ENCODE measurements at regions not wholly inside any gene's neighbourhood (a gene's known extent, or its start where the extent isn't known, plus 50 kb on each side); places are given as distances from the start of the nearest gene placed in this dataset.

GRCh38 chr13:97058391-97058790, 64.1 kb upstream of the OXGR1 start:
- intact Hi-C loops (cut with micrococcal nuclease) (no loop called here), dilution Hi-C loops (cut with MboI; ENCODE audit: extremely low pct_ligation_motif_present, low sequenced_read_pairs) (no loop called here)
- TF ChIP-seq GATA2 (IDR thresholded peaks at IDR 0.05; ENCODE audit: insufficient read depth, insufficient read length, low read depth, low read length): no peak
- no peak for TF ChIP-seq FOS (IDR thresholded peaks at IDR 0.05; ENCODE audit: borderline replicate concordance, insufficient read depth, low read length)
- TF ChIP-seq EZH2 (IDR thresholded peaks at IDR 0.05; ENCODE audit: borderline replicate concordance, low read depth, low read length, severe bottlenecking): no peak
- no peak for TF ChIP-seq CTCF (IDR thresholded peaks at IDR 0.05; ENCODE audit: extremely low read depth in 1 of 2, insufficient read depth in 1 of 2, low read depth in 1 of 2, low read length in 2 of 2)
- TF ChIP-seq POLR2A (IDR thresholded peaks at IDR 0.05; ENCODE audit: low read depth, low read length): no peak
- no peak overlapping the region for H2AFZ ChIP-seq (ENCODE audit: low read depth, low read length)
- H3K27ac ChIP-seq (ENCODE audit: insufficient read depth, low read depth, low read length): no peak overlapping the region
- H3K4me2 ChIP-seq (ENCODE audit: insufficient read depth, low read length): no peak overlapping the region
- no peaks in the 10 kb centered on the region for H3K9me3 ChIP-seq (replicated peaks; ENCODE audit: control insufficient read depth, insufficient read depth, low read length)
- no peak overlapping the region for H3K9ac ChIP-seq (replicated peaks; ENCODE audit: extremely low read depth, insufficient read depth, low read length)
- H3K4me3 ChIP-seq (replicated peaks in 1 of 3; ENCODE audit: insufficient read depth in 1 of 3, low read depth in 1 of 3, low read length in 3 of 3): no peak overlapping the region
- DNase-seq (ENCODE audit: low read depth, low spot score) (no peak), FAIRE-seq (no peak)
- H4K20me1 ChIP-seq (replicated peaks; ENCODE audit: control insufficient read depth, extremely low read depth, insufficient read depth, low read length): no peaks in the 10 kb centered on the region
- H3K9me1 ChIP-seq (replicated peaks; ENCODE audit: control insufficient read depth, extremely low read depth, insufficient read depth, low read length): no peaks in the 10 kb centered on the region
- POLR2A ChIA-PET: no interaction called here
- peaks cover 10 to 22% of the 10 kb centered on the region in 2 experiments for H3K27me3 ChIP-seq (ENCODE audit: control insufficient read depth in 2 of 2, insufficient read depth in 2 of 2, low read length in 2 of 2)
- no TSS peak for BruUV-seq (replicated peaks)
- CTCF ChIA-PET: no interaction called here
- no peaks in the 10 kb centered on the region for H3K79me2 ChIP-seq (ENCODE audit: control insufficient read depth, insufficient read depth, low read length)
- no peaks in the 10 kb centered on the region for H3K4me1 ChIP-seq (ENCODE audit: control insufficient read depth, extremely low read depth, insufficient read depth, low read length)
- no peaks in the 10 kb centered on the region for H3K36me3 ChIP-seq (ENCODE audit: control insufficient read depth in 2 of 2, extremely low read depth in 1 of 2, insufficient read depth in 2 of 2, low read length in 2 of 2)

DNA sequence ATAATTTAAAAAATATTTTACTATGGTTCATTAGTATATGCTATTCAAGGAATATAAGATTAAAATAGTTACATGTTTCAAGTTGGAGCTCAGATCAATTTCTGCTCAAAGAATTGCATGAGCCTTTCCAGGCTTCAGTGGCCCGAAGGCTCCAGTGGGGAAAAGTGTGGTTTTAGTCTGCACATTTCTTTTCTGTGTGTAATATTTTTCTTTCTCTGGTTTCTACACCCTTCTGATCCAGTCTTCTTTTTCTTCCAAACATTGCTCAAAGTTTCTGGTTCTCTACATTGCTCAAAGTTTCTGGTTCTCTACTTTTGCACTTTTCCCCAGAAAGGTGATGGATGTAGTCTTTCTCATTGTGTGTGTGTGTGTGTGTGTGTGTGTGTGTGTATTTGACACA, 64.7 kb upstream of the OXGR1 start:
- no TSS peak for BruUV-seq (replicated peaks)
- Histone ChIP-seq H3K27me3 (ENCODE audit: control insufficient read depth in 2 of 2, insufficient read depth in 2 of 2, low read length in 2 of 2) (peaks cover 10 to 24% of the 10 kb centered on the region in 2 experiments), H2AFZ (ENCODE audit: low read depth, low read length) (no peak overlapping the region), H4K20me1 (replicated peaks; ENCODE audit: control insufficient read depth, extremely low read depth, insufficient read depth, low read length) (no peaks in the 10 kb centered on the region), H3K9ac (replicated peaks; ENCODE audit: extremely low read depth, insufficient read depth, low read length) (no peak overlapping the region), H3K79me2 (ENCODE audit: control insufficient read depth, insufficient read depth, low read length) (no peaks in the 10 kb centered on the region), H3K4me2 (ENCODE audit: insufficient read depth, low read length) (no peak overlapping the region), H3K27ac (ENCODE audit: insufficient read depth, low read depth, low read length) (no peak overlapping the region), H3K9me1 (replicated peaks; ENCODE audit: control insufficient read depth, extremely low read depth, insufficient read depth, low read length) (no peaks in the 10 kb centered on the region), H3K4me3 (replicated peaks in 1 of 3; ENCODE audit: insufficient read depth in 1 of 3, low read depth in 1 of 3, low read length in 3 of 3) (no peak overlapping the region), H3K36me3 (ENCODE audit: control insufficient read depth in 2 of 2, extremely low read depth in 1 of 2, insufficient read depth in 2 of 2, low read length in 2 of 2) (no peaks in the 10 kb centered on the region), H3K4me1 (ENCODE audit: control insufficient read depth, extremely low read depth, insufficient read depth, low read length) (no peaks in the 10 kb centered on the region), H3K9me3 (replicated peaks; ENCODE audit: control insufficient read depth, insufficient read depth, low read length) (no peaks in the 10 kb centered on the region)
- DNase-seq (ENCODE audit: low read depth, low spot score) (no peak), FAIRE-seq (no peak)
- CTCF ChIA-PET: no interaction called here
- dilution Hi-C loops (cut with MboI; ENCODE audit: extremely low pct_ligation_motif_present, low sequenced_read_pairs) (no loop called here), intact Hi-C loops (cut with micrococcal nuclease) (no loop called here)
- POLR2A ChIA-PET: no interaction called here
- no peak for TF ChIP-seq POLR2A (IDR thresholded peaks at IDR 0.05; ENCODE audit: low read depth, low read length)
- TF ChIP-seq, protein P1, sequence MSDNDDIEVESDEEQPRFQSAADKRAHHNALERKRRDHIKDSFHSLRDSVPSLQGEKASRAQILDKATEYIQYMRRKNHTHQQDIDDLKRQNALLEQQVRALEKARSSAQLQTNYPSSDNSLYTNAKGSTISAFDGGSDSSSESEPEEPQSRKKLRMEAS (IDR thresholded peaks at IDR 0.05; ENCODE audit: insufficient read depth, insufficient read length): no peak
- no peak for TF ChIP-seq GATA2 (IDR thresholded peaks at IDR 0.05; ENCODE audit: insufficient read depth, insufficient read length, low read depth, low read length)
- TF ChIP-seq EZH2 (IDR thresholded peaks at IDR 0.05; ENCODE audit: borderline replicate concordance, low read depth, low read length, severe bottlenecking): no peak
- no peak for TF ChIP-seq JUN (IDR thresholded peaks at IDR 0.05; ENCODE audit: borderline replicate concordance, insufficient read depth, insufficient read length, low read depth)
- no peak for TF ChIP-seq CTCF (IDR thresholded peaks at IDR 0.05; ENCODE audit: extremely low read depth in 1 of 2, insufficient read depth in 1 of 2, low read depth in 1 of 2, low read length in 2 of 2)
- TF ChIP-seq POLR2AphosphoS5 (IDR thresholded peaks at IDR 0.05; ENCODE audit: insufficient read depth, low read depth, low read length): no peak
- no peak for TF ChIP-seq FOS (IDR thresholded peaks at IDR 0.05; ENCODE audit: borderline replicate concordance, insufficient read depth, low read length)
- no peak for TF ChIP-seq MYC (IDR thresholded peaks at IDR 0.05; ENCODE audit: low read depth, low read length)

All from endothelial cell of umbilical vein (primary cell).